ENCODE measurements at regions not wholly inside any gene's neighbourhood (a gene's known extent, or its start where the extent isn't known, plus 50 kb on each side); places are given as distances from the start of the nearest gene placed in this dataset.

GRCh38 chr4:13159041-13159620, 325.0 kb downstream of the RAB28 start:
- TF ChIP-seq CTCF (IDR thresholded peaks at IDR 0.05) (no peak), POLR2A (IDR thresholded peaks at IDR 0.05) (no peak)

Measured in right lobe of liver (tissue), 4 donors.